Breast epithelium (tissue), 3 donors: ENCODE measurements at regions not wholly inside any gene's neighbourhood (a gene's known extent, or its start where the extent isn't known, plus 50 kb on each side); places are given as distances from the start of the nearest gene placed in this dataset.

ENCODE experiments used
- POLR2A ChIP-seq: fragments of 450-650 bp; IDR thresholded peaks from one replicate; pipeline ENCODE4 v1.6.1; 2016; ENCODE audit warnings: antibody characterized with exemption, mild to moderate bottlenecking, moderate library complexity
- POLR2AphosphoS5 ChIP-seq, 3 donors: sonication (generic); formaldehyde crosslinking; IDR thresholded peaks; one replicate each; pipeline ENCODE4 v1.6.1; 2017; ENCODE audit warnings: antibody characterized with exemption in 3 of 3
- TF ChIP-seq, protein P1 (sequence below), 3 donors: fragments of 450-650 bp; IDR thresholded peaks; one replicate each; pipeline ENCODE4 v1.5.1; 2016 to 2017; ENCODE audit warnings: antibody characterized with exemption in 3 of 3, mild to moderate bottlenecking in 3 of 3, moderate library complexity in 3 of 3

- TF ChIP-seq, protein P1, sequence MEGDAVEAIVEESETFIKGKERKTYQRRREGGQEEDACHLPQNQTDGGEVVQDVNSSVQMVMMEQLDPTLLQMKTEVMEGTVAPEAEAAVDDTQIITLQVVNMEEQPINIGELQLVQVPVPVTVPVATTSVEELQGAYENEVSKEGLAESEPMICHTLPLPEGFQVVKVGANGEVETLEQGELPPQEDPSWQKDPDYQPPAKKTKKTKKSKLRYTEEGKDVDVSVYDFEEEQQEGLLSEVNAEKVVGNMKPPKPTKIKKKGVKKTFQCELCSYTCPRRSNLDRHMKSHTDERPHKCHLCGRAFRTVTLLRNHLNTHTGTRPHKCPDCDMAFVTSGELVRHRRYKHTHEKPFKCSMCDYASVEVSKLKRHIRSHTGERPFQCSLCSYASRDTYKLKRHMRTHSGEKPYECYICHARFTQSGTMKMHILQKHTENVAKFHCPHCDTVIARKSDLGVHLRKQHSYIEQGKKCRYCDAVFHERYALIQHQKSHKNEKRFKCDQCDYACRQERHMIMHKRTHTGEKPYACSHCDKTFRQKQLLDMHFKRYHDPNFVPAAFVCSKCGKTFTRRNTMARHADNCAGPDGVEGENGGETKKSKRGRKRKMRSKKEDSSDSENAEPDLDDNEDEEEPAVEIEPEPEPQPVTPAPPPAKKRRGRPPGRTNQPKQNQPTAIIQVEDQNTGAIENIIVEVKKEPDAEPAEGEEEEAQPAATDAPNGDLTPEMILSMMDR (IDR thresholded peaks at IDR 0.05) = no peak
- TF ChIP-seq POLR2AphosphoS5 (IDR thresholded peaks at IDR 0.05) = no peak
- no peak for TF ChIP-seq POLR2A
These were observed 114.1 kb upstream of the ADAMTS9 start for GRCh38 chr3:64801856-64802255.
